ENCODE measurements at regions not wholly inside any gene's neighbourhood (a gene's known extent, or its start where the extent isn't known, plus 50 kb on each side); places are given as distances from the start of the nearest gene placed in this dataset.

DNA sequence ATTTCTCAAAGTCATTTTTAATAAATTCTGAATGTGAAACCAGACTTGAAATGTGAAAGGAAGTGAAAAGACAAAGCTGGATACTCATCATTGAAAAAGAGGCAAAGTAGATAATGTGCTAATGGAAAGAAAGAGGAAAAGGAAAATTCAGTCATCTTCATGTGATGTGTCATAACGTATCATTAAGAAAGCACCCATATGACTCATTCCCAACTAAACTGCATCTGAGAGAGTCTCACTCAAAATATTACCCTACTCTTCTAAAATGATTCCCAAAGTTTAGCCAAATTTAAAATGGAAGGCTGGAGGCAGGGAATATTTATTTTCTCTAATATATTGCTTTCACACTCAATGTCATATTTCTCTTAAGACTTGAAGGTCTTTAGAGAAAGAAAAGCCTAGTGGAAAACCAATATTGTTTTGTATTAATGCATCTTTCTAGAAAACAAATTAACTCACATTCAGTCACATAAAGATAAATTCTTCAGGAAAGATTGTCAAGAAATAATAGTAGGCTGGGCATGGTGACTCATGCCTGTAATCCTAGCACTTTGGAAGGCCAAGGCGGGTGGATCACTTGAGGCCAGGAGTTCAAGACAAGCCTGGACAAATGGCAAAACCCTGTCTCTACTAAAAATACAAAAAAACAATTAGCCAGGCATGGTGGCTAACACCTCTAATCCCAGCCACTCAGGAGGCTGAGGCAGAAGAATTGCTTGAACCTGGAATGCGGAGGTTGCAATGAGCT, 129.9 kb downstream of the SLC30A10 start:
- DNase-seq = peak; percentile 81

DNA sequence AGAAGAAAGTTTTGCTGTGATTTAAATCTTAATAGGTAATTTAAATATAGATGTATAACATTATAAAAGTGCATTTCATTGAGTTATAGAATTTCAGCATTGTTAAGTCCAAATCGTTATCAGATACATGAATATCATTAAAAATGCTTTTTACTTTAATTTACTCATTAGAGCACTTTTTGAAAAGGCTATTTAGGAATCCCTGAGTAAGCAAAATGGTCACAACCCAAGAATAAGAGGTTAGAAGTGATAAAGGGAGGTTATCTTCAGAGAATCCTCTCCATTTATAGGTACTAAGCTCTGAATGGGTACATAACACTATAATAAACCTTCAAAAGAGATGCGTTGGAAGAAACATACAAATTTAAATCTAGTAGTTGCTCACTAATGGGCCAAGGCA, 130.7 kb downstream of the SLC30A10 start:
- no peak for DNase-seq

DNA sequence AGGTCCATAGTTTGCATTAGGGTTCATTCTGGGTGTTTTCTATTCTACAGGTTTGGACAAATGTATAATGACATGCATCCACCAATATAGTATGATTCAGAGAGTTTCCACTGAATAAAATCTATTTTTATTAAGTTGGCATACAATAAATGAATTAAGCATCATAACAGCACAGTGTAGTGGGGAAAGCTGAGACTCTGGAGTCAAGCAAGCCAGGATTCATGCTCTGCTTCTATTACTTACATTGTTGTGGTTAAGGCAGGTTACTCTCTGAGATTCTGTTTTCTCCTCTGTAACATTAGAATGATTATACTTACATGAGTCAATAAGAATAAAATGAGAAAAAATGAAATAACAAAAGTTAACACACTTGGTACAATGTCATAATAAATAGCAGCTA, 131.3 kb downstream of the SLC30A10 start:
- peak; percentile 18 for DNase-seq

GRCh38 chr1:219795363-219795917, 132.9 kb downstream of the SLC30A10 start:
- no peak for DNase-seq

DNA sequence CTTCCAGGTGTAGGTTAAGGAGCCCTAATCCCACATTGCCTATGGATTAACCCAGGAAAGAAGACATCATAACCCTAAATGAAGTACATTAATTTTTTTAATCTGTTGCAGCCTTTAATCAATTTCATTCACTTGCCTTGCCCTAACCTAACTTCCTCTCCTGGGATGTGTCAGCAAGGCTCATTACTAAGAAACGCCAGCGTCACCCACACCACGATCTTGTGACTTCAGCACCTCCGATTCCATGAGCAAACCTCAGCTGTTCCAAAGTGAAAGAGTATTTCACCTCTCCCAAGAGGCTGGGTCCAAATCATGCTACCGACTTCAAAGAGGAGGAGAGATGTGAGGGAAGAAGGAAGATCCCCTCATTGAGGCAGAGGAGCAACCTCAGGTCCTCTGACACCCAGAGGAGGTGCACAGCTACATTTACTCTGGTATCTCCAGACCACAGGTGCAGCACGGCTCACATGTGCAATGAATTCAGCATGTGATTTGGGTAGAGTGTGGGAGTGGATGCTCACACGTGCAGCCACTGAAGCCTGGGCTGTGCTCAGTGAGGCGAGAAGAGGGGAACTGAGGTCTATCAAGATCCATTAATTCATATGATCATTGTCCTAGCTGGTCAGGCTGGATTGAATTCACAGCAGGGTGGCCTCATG, 134.1 kb downstream of the SLC30A10 start:
- peak; percentile 38 for DNase-seq

DNA sequence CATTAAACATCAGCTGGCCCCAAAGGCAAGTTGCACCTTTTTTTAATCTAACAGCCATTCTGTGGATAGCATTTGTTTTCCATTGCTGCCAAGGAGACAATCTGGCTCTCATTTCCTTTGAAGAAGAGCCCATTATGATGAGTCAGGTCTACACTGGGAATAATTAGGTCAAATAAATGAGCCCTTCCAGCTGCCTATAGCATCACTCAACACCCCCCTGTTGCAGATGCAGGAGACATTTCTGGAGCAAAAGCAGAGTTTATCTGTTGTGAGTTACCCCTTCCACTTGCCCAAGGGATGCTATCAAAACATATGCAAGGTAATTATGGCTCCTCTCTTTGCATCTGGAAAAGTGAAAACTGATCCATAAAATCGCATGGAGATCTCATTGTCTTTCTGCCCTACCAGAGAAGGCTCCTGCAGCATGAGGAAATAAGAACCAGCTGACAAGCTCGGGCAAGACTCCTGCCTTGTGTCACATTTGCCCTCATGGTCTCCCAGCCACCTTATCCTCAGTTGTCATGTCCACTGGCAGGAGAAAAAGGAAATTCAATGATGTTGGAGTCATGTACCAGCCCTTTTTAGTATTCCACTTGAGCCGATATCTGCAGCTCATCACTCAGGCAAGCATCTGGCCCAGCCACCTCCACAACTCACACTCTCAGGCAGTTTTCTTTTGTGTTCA, 135.9 kb downstream of the SLC30A10 start:
- peak; percentile 96 for DNase-seq

DNA sequence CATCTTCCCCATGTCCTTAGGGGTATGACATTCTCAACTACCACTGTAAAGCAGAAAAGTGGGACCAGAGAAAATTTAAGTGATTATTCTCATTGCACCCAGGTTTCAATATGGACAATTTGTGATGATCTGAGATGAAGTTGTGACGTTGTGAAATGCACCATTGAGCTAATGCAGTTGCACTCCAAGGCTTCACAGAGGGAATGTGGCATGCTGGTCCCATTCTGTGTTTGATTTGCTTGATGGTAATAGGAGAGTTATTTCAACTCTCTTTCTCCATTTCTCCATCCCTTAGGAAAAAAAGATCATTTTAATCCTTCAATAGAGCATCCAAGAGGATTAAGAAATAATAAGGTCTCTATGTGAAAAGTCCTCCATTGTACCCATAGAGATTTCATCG, 136.6 kb downstream of the SLC30A10 start:
- DNase-seq = no peak

DNA sequence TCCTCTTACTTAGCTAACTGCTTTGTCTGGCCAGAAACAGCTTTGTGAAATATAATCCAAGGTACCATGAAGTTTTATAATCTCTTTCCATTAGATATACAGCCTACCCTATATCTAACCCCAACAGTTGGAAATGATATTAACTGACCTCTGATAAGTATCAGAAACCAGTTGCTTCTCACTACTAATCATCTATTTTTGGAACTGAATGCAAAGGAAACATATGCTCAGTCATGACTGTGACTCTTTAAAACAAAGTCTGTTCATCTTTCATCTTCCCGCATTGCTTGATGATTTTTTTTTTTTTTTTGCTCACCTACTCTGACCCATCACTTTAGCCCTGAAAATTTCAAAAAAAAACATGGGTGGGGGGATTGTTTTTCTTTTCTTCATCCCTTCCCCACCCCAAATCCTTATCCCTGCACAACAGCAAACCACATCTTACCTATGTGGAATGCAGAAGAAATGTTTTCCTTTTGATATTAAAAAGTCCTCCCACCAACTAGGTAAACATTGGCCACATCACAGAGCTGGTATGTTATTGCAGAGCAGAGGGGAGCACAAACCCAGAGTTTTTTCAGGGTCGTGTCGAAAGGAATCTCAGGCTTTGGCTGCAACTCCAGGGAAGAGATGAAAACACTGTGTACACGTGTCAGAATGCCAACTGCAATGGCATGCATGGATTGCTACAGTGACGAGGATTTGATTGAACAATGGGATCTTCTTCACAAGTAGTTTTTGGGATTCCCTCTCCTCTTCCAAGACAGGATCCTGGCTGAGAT, 137.3 kb downstream of the SLC30A10 start:
- peak; percentile 74 for DNase-seq

- no peak for DNase-seq
Observed at GRCh38 chr1:219788700-219789099, 139.7 kb downstream of the SLC30A10 start.

DNA sequence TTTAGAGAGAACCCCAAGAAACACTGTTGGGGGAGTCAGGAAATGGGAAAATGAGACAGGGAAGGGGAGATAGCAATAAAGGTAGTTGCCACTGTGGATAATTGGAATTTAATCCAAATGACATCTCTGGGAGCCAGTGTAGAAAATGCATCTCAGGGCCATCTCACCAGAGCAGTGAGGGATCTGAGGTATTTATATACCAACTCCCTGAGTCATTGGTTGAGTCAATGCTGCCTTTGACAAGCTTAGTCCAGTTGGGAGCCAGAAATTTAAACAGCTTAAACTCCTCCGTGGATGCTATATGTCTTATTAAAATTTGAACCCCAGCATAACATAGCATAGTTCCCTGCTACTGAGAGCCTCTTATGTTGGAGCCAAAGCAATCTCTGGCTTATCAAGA, 140.3 kb downstream of the SLC30A10 start:
- peak; percentile 61 for DNase-seq

- DNase-seq = peak; percentile 48
Observed at GRCh38 chr1:219784660-219785381, 143.5 kb downstream of the SLC30A10 start.

DNA sequence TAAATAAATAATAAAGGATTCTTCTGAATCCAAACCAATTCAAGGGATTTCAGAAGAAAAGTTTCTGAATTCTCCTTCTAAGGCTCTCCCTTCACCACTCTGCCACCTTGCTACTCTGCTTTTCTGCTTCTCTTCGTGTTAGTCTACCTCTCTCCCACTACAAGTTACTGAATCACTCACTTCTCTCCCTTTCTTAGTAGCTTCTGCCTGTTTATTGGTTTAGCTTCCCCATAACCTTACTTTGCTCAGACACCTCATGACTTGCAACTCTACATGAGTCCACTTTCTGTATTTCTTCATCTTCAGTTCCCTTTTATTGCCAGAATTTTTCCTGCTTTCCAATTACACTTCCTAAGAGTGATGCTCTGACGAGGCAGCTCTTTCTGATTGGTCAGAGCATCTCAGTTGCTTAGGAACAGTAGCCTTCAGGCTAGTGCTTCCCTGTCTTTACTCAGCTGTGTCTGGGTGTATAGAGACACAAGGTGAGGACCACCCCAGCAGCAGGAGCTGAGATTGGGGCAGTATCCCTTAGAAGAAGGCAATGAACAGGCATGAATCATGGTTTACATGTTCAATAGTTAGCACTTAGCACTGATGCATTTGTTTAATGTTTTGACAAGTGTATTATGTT, 144.6 kb downstream of the SLC30A10 start:
- no peak for DNase-seq

DNA sequence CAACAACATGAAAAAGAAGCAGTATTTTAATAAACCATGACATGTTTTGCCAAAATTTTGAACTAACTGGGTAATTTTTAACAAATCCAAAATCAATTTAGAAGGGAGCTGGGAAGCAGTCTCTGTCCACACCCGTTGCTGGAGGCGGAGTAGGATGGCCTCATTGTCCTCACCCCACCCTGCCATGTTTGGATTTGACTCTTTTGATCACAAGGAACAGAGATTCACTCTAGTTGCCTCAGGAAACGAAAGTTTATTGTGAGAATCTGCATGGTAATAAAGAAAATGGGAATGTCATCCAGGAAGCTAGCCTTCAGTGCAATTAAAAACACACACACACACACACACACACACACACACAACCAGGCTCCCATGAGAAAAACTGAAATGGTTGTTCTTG, 145.4 kb downstream of the SLC30A10 start:
- DNase-seq = no peak

- DNase-seq = no peak
Observed at GRCh38 chr1:219782311-219782710, 146.0 kb downstream of the SLC30A10 start.

GRCh38 chr1:219781491-219781890, 146.9 kb downstream of the SLC30A10 start:
- DNase-seq = no peak

GRCh38 chr1:219778793-219779369, 149.5 kb downstream of the SLC30A10 start:
- no peak for DNase-seq

GRCh38 chr1:219778110-219778509, 150.2 kb downstream of the SLC30A10 start:
- no peak for DNase-seq

GRCh38 chr1:219774386-219774785, 154.0 kb downstream of the SLC30A10 start:
- no peak for DNase-seq

GRCh38 chr1:219773775-219774174, 154.6 kb downstream of the SLC30A10 start:
- DNase-seq = no peak

DNA sequence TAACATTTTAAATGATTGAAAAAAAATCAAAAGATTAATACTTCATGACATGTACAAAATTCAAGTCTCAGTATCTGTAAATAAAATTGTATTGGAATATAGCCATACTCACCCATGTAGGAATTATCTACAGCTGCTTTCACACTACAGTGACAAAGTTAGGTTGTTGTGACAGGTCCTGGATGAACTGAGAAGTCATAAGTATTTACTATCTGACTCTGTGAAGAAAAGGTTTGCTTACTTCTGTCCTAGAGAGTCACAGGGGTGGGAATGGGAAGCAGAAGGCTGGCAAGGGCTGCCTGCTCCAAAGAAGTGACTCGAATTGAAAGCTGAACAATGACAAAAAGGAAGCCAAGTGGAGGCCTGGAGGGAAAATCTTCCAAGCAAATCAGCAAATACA, 155.2 kb downstream of the SLC30A10 start:
- no peak for DNase-seq
